HEK293 (cell line): ENCODE measurements at regions not wholly inside any gene's neighbourhood (a gene's known extent, or its start where the extent isn't known, plus 50 kb on each side); places are given as distances from the start of the nearest gene placed in this dataset.

Experiments used
- ZBTB21 ChIP-seq: fragments of 450-650 bp; formaldehyde crosslinking; IDR thresholded peaks from 2 replicates; pipeline ENCODE4 v1.5.1; 2017; ENCODE audit warnings: missing biosample characterization, missing genetic modification characterization
- ZNF292 ChIP-seq: fragments of 450-650 bp; formaldehyde crosslinking; IDR thresholded peaks from 2 replicates; pipeline ENCODE4 v1.5.1; 2016; ENCODE audit warnings: low read depth, missing biosample characterization, missing genetic modification characterization, borderline replicate concordance
- ZNF558 ChIP-seq: fragments of 450-650 bp; formaldehyde crosslinking; IDR thresholded peaks from 2 replicates; pipeline ENCODE4 v1.5.1; 2016; ENCODE audit warnings: missing biosample characterization, missing genetic modification characterization
- ZNF626 ChIP-seq: fragments of 450-650 bp; sonication (Bioruptor Pico); formaldehyde crosslinking; IDR thresholded peaks from 2 replicates; pipeline ENCODE4 v1.5.1; 2018; ENCODE audit warnings: missing biosample characterization, missing genetic modification characterization, inconsistent platforms
- TF ChIP-seq, protein P1 (sequence below): fragments of 450-650 bp; formaldehyde crosslinking; IDR thresholded peaks from 2 replicates; pipeline ENCODE4 v1.5.1; 2016; ENCODE audit warnings: missing biosample characterization, missing genetic modification characterization

DNA sequence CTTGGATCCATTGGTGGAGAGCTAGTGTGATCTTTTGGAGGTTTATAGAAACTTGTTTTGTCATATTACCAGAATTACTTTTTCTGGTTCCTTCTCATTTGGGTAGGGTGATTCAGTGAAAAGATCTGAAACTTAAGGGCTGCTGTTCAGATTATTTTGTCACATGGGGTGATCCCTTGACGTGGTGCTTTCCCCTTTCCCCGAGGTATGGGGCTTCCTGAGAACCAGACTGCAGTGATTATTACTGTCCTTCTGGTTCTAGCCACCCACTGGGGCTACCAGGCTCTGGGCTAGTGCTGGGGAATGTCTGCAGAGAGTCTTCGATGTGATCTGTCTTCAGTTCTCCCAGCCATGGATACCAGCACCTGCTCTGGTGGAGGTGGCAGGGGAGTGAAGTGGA is 1030.0 kb downstream of the GRM8 start:
- TF ChIP-seq, protein P1, sequence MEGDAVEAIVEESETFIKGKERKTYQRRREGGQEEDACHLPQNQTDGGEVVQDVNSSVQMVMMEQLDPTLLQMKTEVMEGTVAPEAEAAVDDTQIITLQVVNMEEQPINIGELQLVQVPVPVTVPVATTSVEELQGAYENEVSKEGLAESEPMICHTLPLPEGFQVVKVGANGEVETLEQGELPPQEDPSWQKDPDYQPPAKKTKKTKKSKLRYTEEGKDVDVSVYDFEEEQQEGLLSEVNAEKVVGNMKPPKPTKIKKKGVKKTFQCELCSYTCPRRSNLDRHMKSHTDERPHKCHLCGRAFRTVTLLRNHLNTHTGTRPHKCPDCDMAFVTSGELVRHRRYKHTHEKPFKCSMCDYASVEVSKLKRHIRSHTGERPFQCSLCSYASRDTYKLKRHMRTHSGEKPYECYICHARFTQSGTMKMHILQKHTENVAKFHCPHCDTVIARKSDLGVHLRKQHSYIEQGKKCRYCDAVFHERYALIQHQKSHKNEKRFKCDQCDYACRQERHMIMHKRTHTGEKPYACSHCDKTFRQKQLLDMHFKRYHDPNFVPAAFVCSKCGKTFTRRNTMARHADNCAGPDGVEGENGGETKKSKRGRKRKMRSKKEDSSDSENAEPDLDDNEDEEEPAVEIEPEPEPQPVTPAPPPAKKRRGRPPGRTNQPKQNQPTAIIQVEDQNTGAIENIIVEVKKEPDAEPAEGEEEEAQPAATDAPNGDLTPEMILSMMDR = no peak
- no peak for TF ChIP-seq ZNF626 (tag by site-specific recombination)
- no peak for TF ChIP-seq ZBTB21 (tag by site-specific recombination)
- TF ChIP-seq ZNF292 (tag by site-specific recombination) = no peak
- TF ChIP-seq ZNF558 (tag by site-specific recombination) = no peak
